SK-N-MC (cell line): ENCODE measurements at regions not wholly inside any gene's neighbourhood (a gene's known extent, or its start where the extent isn't known, plus 50 kb on each side); places are given as distances from the start of the nearest gene placed in this dataset.

Source experiments
- EZH2 ChIP-seq: fragments of 200-600 bp; sonication (generic); IDR thresholded peaks from one replicate; pipeline ENCODE4 v1.6.1; 2017; ENCODE audit warnings: antibody characterized with exemption
- FOXP2 ChIP-seq: optimal IDR thresholded peaks from 2 replicates; pipeline ENCODE3; 2011; ENCODE audit warnings: mild to moderate bottlenecking, moderate library complexity; ENCODE audit not compliant: insufficient read depth; ENCODE audit errors: extremely low read length, control extremely low read depth
- POLR2AphosphoS5 ChIP-seq: IDR thresholded peaks from 2 replicates; pipeline ENCODE4 v1.6.1; 2012; ENCODE audit warnings: mild to moderate bottlenecking, low read depth, low read length, borderline replicate concordance

DNA sequence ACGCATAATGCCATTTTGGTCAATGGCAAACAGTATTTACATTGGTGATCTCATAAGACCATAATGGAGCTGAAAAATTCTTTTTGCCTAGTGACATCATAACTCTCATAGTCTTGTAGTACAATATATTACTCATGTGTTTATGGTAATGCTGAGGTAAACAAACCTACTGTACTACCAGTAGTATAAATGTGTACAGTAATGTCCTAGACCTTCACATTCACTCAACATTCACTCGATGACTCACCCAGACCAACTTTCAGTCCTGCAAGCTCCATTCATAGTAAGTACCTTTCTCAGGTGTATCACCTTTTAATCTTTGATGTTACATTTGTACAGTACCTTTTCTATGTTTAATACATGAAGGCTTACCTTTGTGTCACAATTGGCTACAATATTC lies 558.2 kb upstream of the PIK3C3 start:
- TF ChIP-seq EZH2 (no peak), POLR2AphosphoS5 (no peak), FOXP2 (no peak)
